CD8-positive, alpha-beta memory T cell (primary cell): ENCODE measurements at regions not wholly inside any gene's neighbourhood (a gene's known extent, or its start where the extent isn't known, plus 50 kb on each side); places are given as distances from the start of the nearest gene placed in this dataset.
A peak's percentile ranks its signal among the peaks of the same experiment; 100 is the strongest.

ENCODE experiments used
- CTCF ChIA-PET: fragments of 350-600 bp; sonication (Branson Sonifier 250); formaldehyde crosslinking; loops from one replicate; lab custom pipeline; 2021; ENCODE audit warnings: antibody characterized with exemption; lab: Charles Lee
- POLR2A ChIA-PET: fragments of 350-600 bp; sonication (Branson Sonifier 250); formaldehyde crosslinking; loops from one replicate; lab custom pipeline; 2021; ENCODE audit warnings: antibody characterized with exemption; lab: Charles Lee
- DNase-seq, 5 donors: peaks; one replicate each; pipeline versions ENCODE4 v3.0.0 to v3.0.0-alpha.2; 2020 to 2022; ENCODE audit warnings: mixed read lengths in 1 of 5
- H3K27ac ChIP-seq: one replicate; pipeline ENCODE4 v1.7.0; 2013; ENCODE audit warnings: low read depth, mild to moderate bottlenecking, low read length, moderate library complexity
- H3K27me3 ChIP-seq: 2 replicates; pipeline ENCODE4 v1.7.0; 2013; ENCODE audit warnings: low read length, mild to moderate bottlenecking; ENCODE audit not compliant: insufficient read depth, poor library complexity, severe bottlenecking
- H3K36me3 ChIP-seq: 2 replicates; pipeline ENCODE4 v1.7.0; 2013; ENCODE audit warnings: mild to moderate bottlenecking, low read length, moderate library complexity; ENCODE audit not compliant: insufficient read depth
- H3K4me1 ChIP-seq: 2 replicates; pipeline ENCODE4 v1.7.0; 2013; ENCODE audit warnings: mild to moderate bottlenecking, low read length, moderate library complexity; ENCODE audit not compliant: insufficient read depth
- H3K4me3 ChIP-seq: 2 replicates; pipeline ENCODE4 v1.7.0; 2013; ENCODE audit warnings: mild to moderate bottlenecking, low read length
- H3K9me3 ChIP-seq: 2 replicates; pipeline ENCODE4 v1.7.0; 2013; ENCODE audit warnings: mild to moderate bottlenecking, low read length
- H3K27ac Mint-ChIP-seq, 8 donors: one replicate each; pipeline ENCODE4 v1.8.0; 2020 to 2021; ENCODE audit warnings: mixed read lengths in 8 of 8, mild to moderate bottlenecking in 6 of 8, inconsistent platforms in 3 of 8, moderate library complexity in 3 of 8
- H3K27me3 Mint-ChIP-seq, 2 donors: one replicate each; pipeline ENCODE4 v1.8.0; 2020 to 2021; ENCODE audit warnings: mixed read lengths in 2 of 2, mild to moderate bottlenecking in 1 of 2, moderate library complexity in 1 of 2
- H3K36me3 Mint-ChIP-seq, 3 donors: one replicate each; pipeline ENCODE4 v1.8.0; 2020 to 2021; ENCODE audit warnings: mixed read lengths in 3 of 3, inconsistent platforms in 1 of 3, mild to moderate bottlenecking in 1 of 3
- H3K4me1 Mint-ChIP-seq, 3 donors: one replicate each; pipeline ENCODE4 v1.8.0; 2020 to 2021; ENCODE audit warnings: mixed read lengths in 3 of 3, inconsistent platforms in 1 of 3, mild to moderate bottlenecking in 1 of 3
- H3K4me3 Mint-ChIP-seq, 7 donors: one replicate each; pipeline ENCODE4 v1.8.0; 2020 to 2021; ENCODE audit warnings: mixed read lengths in 7 of 7, mild to moderate bottlenecking in 6 of 7, moderate library complexity in 4 of 7, inconsistent platforms in 2 of 7
- H3K9me3 Mint-ChIP-seq, 5 donors: one replicate each; pipeline ENCODE4 v1.8.0; 2020 to 2022; ENCODE audit warnings: mixed read lengths in 5 of 5, mild to moderate bottlenecking in 3 of 5, moderate library complexity in 2 of 5, inconsistent platforms in 1 of 5

GRCh38 chr16:81185416-81185815 is 53.1 kb upstream of the BCO1 start:
- H3K36me3 Mint-ChIP-seq, result no peaks in the 10 kb centered on the region

DNA sequence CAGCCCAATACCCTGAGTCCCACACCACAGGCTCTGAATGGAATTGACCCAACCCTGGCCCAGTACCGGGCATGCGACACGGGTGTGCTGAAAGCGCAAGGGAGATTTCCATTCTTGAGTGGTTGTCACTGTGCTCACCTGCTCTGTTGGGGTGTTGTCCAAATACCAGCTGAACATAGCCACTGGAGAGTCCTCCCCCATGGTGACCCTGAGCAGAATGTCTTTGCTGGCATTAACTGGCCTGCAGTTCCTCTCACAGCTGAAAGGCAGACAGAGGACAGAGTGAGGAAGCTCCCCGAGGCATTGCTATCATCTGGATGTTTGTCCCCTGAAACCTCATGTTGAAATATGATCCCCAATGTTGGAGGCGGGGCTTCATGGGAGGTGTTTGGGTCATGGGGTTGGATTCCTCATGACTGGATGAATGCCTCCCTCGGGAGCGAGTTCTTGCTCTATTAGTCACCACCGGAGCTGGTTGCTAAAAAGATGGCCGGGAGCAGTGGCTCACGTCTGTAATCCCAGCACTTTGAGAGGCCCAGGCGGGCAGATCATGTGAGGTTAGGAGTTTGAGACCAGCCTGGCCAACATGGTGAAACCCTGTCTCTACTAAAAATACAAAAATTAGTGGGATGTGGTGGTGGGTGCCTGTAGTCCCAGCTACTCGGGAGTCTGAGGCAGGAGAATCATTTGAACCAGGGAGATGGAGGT is 57.3 kb upstream of the BCO1 start:
- no peak overlapping the region for H3K4me3 ChIP-seq
- Mint-ChIP-seq H3K36me3 (no peaks in the 10 kb centered on the region), H3K27me3 (peaks cover 0 to 12% of the 10 kb centered on the region in 2 donors), H3K27ac (peak overlapping the region in 1 of 8 donors; percentile 35), H3K4me3 (no peak overlapping the region), H3K4me1 (no peaks in the 10 kb centered on the region), H3K9me3 (peaks cover 0 to 2% (median 0%) of the 10 kb centered on the region in 5 donors)
- no peak overlapping the region for H3K27ac ChIP-seq
- DNase-seq, result no peak
- no peaks in the 10 kb centered on the region for H3K36me3 ChIP-seq
- H3K27me3 ChIP-seq, result no peaks in the 10 kb centered on the region
- no peaks in the 10 kb centered on the region for H3K4me1 ChIP-seq
- ChIA-PET POLR2A (no interaction called here), CTCF (no interaction called here)
- H3K9me3 ChIP-seq, result no peaks in the 10 kb centered on the region

More at GRCh38 chr16:81185416-81185815, 53.1 kb upstream of the BCO1 start:
- peaks cover 0 to under 1% (median 0%) of the 10 kb centered on the region in 5 donors for H3K9me3 Mint-ChIP-seq
- CTCF ChIA-PET, result no interaction called here
- no peak overlapping the region for H3K4me3 Mint-ChIP-seq
- H3K27me3 ChIP-seq, result no peaks in the 10 kb centered on the region
- no peaks in the 10 kb centered on the region for H3K36me3 ChIP-seq
- no peak overlapping the region for H3K27ac ChIP-seq
- peaks cover 4 to 14% of the 10 kb centered on the region in 2 donors for H3K27me3 Mint-ChIP-seq
- H3K9me3 ChIP-seq, result no peaks in the 10 kb centered on the region
- H3K4me1 Mint-ChIP-seq, result no peaks in the 10 kb centered on the region
- H3K4me1 ChIP-seq, result no peaks in the 10 kb centered on the region
- no peak for DNase-seq
- POLR2A ChIA-PET, result no interaction called here
- H3K27ac Mint-ChIP-seq, result no peak overlapping the region
- no peak overlapping the region for H3K4me3 ChIP-seq

DNA sequence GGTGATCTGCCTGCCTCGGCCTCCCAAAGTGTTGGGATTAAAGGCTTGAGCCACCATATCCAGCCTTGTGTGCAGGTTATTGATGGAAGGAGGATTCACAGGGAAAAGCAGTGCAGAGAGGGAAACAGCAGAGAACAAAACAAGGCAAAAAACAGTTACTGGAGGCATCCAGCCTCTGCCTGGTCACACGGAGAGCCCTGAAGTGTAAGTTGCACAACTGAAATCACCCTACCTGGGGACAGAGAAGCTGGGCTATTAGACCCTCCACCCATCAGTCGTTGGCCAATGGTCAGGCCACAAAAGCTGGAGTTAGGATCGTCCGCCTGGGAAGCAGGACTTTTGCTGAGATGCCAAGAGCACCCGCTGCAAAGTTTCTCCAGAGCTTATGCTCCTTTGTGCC is 57.9 kb upstream of the BCO1 start:
- no peaks in the 10 kb centered on the region for H3K4me1 Mint-ChIP-seq
- ChIA-PET POLR2A (no interaction called here), CTCF (no interaction called here)

GRCh38 chr16:81179219-81179618 is 59.3 kb upstream of the BCO1 start:
- H3K27me3 ChIP-seq, result no peaks in the 10 kb centered on the region
- H3K9me3 ChIP-seq, result no peaks in the 10 kb centered on the region
- no peak overlapping the region for H3K27ac ChIP-seq
- no peak for DNase-seq
- Mint-ChIP-seq H3K4me1 (no peaks in the 10 kb centered on the region), H3K9me3 (peaks cover 0 to 2% (median 0%) of the 10 kb centered on the region in 5 donors), H3K27me3 (peaks cover 8 to 12% of the 10 kb centered on the region in 2 donors), H3K4me3 (no peak overlapping the region), H3K27ac (peak overlapping the region in 1 of 8 donors; percentile 60), H3K36me3 (no peaks in the 10 kb centered on the region)
- CTCF ChIA-PET, result no interaction called here
- H3K4me1 ChIP-seq, result no peaks in the 10 kb centered on the region
- no peaks in the 10 kb centered on the region for H3K36me3 ChIP-seq
- POLR2A ChIA-PET, result no interaction called here
- no peak overlapping the region for H3K4me3 ChIP-seq

More for the DNA sequence above, 57.9 kb upstream of the BCO1 start:
- no peaks in the 10 kb centered on the region for H3K36me3 ChIP-seq
- no peak for DNase-seq
- Mint-ChIP-seq H3K36me3 (no peaks in the 10 kb centered on the region), H3K4me3 (no peak overlapping the region), H3K27ac (no peak overlapping the region), H3K9me3 (peaks cover 0 to 2% (median 0%) of the 10 kb centered on the region in 5 donors), H3K27me3 (peaks cover 2 to 12% of the 10 kb centered on the region in 2 donors)
- H3K27me3 ChIP-seq, result no peaks in the 10 kb centered on the region
- H3K4me3 ChIP-seq, result no peak overlapping the region
- no peak overlapping the region for H3K27ac ChIP-seq
- no peaks in the 10 kb centered on the region for H3K4me1 ChIP-seq
- no peaks in the 10 kb centered on the region for H3K9me3 ChIP-seq

DNA sequence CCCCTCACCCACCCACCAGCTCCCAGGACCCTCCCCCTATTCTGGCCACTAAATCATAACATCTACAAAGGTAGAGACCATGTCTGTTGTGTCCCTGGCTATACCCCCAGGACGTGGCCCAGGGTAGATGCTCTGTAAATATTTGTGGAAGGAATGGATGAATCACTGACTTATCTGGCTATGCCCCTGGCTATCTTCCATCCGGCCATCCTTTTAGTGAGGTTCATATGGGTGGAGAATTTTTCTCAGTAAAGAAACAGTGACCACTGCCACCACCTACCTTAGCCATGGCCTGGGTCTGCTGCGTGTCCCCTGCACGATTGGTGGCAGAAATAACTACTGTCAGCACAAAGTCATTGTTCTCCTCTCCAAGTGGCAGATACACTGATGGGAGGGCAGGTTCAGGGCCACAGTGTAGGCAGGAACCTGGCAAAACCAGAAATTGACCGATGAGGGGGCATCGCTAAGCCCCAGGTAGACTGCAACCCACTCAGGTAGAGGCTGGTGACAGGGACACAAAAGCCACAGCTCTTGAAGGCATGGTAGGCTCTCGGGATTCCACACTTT is 63.1 kb upstream of the BCO1 start:
- CTCF ChIA-PET, result no interaction called here
- POLR2A ChIA-PET, result no interaction called here
- no peaks in the 10 kb centered on the region for H3K4me1 ChIP-seq

GRCh38 chr16:81174644-81175324 is 63.7 kb upstream of the BCO1 start:
- no peaks in the 10 kb centered on the region for H3K4me1 ChIP-seq
- Mint-ChIP-seq H3K27ac (no peak overlapping the region), H3K27me3 (peaks cover 10 to 11% of the 10 kb centered on the region in 2 donors), H3K4me1 (no peaks in the 10 kb centered on the region), H3K9me3 (no peaks in the 10 kb centered on the region), H3K36me3 (peaks cover 0 to 2% (median 0%) of the 10 kb centered on the region in 3 donors), H3K4me3 (no peak overlapping the region)
- H3K9me3 ChIP-seq, result no peaks in the 10 kb centered on the region
- DNase-seq, result no peak
- H3K4me3 ChIP-seq, result no peak overlapping the region
- no peak overlapping the region for H3K27ac ChIP-seq
- H3K27me3 ChIP-seq, result no peaks in the 10 kb centered on the region
- POLR2A ChIA-PET, result no interaction called here
- CTCF ChIA-PET, result no interaction called here
- H3K36me3 ChIP-seq, result no peaks in the 10 kb centered on the region

More for the DNA sequence above, 63.1 kb upstream of the BCO1 start:
- no peak overlapping the region for H3K4me3 ChIP-seq
- Mint-ChIP-seq H3K36me3 (peaks cover 0 to 2% (median 0%) of the 10 kb centered on the region in 3 donors), H3K9me3 (peaks cover 0 to 1% (median 0%) of the 10 kb centered on the region in 5 donors), H3K4me1 (no peaks in the 10 kb centered on the region), H3K4me3 (no peak overlapping the region), H3K27me3 (peaks cover 11% of the 10 kb centered on the region in 2 donors), H3K27ac (no peak overlapping the region)
- no peak overlapping the region for H3K27ac ChIP-seq
- no peaks in the 10 kb centered on the region for H3K36me3 ChIP-seq
- no peaks in the 10 kb centered on the region for H3K27me3 ChIP-seq
- no peak for DNase-seq
- H3K9me3 ChIP-seq, result no peaks in the 10 kb centered on the region

- H3K36me3 Mint-ChIP-seq, result peaks cover 0 to 2% (median 0%) of the 10 kb centered on the region in 3 donors
- POLR2A ChIA-PET, result interaction anchor here (0.6 kb wide), 1 partner anchor 261 kb away, joined by 3 read pairs; no protein-coding TSS in a partner anchor
Observed at GRCh38 chr16:81172769-81173658, 65.5 kb upstream of the BCO1 start.

More at GRCh38 chr16:81172769-81173658, 65.5 kb upstream of the BCO1 start:
- H3K4me1 Mint-ChIP-seq, result no peaks in the 10 kb centered on the region
- no peak overlapping the region for H3K27ac Mint-ChIP-seq
- no peaks in the 10 kb centered on the region for H3K27me3 ChIP-seq
- no peak overlapping the region for H3K4me3 Mint-ChIP-seq
- H3K4me3 ChIP-seq, result no peak overlapping the region
- CTCF ChIA-PET, result no interaction called here
- H3K4me1 ChIP-seq, result no peaks in the 10 kb centered on the region
- H3K27me3 Mint-ChIP-seq, result peaks cover 11 to 13% of the 10 kb centered on the region in 2 donors
- no peak overlapping the region for H3K27ac ChIP-seq
- H3K36me3 ChIP-seq, result no peaks in the 10 kb centered on the region
- no peaks in the 10 kb centered on the region for H3K9me3 Mint-ChIP-seq
- no peaks in the 10 kb centered on the region for H3K9me3 ChIP-seq
- no peak for DNase-seq
